CD8-positive, alpha-beta memory T cell (primary cell): ENCODE measurements at regions not wholly inside any gene's neighbourhood (a gene's known extent, or its start where the extent isn't known, plus 50 kb on each side); places are given as distances from the start of the nearest gene placed in this dataset.
"Not testable (repeated sequence)": the region's sequence is repeated elsewhere in the genome, so short reads cannot be mapped to it uniquely, and the experiment has no call there.

ENCODE experiments used
- CTCF ChIA-PET: fragments of 350-600 bp; sonication (Branson Sonifier 250); formaldehyde crosslinking; loops from one replicate; lab custom pipeline; 2021; ENCODE audit warnings: antibody characterized with exemption; lab: Charles Lee
- POLR2A ChIA-PET: fragments of 350-600 bp; sonication (Branson Sonifier 250); formaldehyde crosslinking; loops from one replicate; lab custom pipeline; 2021; ENCODE audit warnings: antibody characterized with exemption; lab: Charles Lee
- DNase-seq, 5 donors: peaks; one replicate each; pipeline versions ENCODE4 v3.0.0 to v3.0.0-alpha.2; 2020 to 2022; ENCODE audit warnings: mixed read lengths in 1 of 5
- H3K27ac ChIP-seq: one replicate; pipeline ENCODE4 v1.7.0; 2013; ENCODE audit warnings: low read depth, mild to moderate bottlenecking, low read length, moderate library complexity
- H3K27me3 ChIP-seq: 2 replicates; pipeline ENCODE4 v1.7.0; 2013; ENCODE audit warnings: low read length, mild to moderate bottlenecking; ENCODE audit not compliant: insufficient read depth, poor library complexity, severe bottlenecking
- H3K36me3 ChIP-seq: 2 replicates; pipeline ENCODE4 v1.7.0; 2013; ENCODE audit warnings: mild to moderate bottlenecking, low read length, moderate library complexity; ENCODE audit not compliant: insufficient read depth
- H3K4me1 ChIP-seq: 2 replicates; pipeline ENCODE4 v1.7.0; 2013; ENCODE audit warnings: mild to moderate bottlenecking, low read length, moderate library complexity; ENCODE audit not compliant: insufficient read depth
- H3K4me3 ChIP-seq: 2 replicates; pipeline ENCODE4 v1.7.0; 2013; ENCODE audit warnings: mild to moderate bottlenecking, low read length
- H3K9me3 ChIP-seq: 2 replicates; pipeline ENCODE4 v1.7.0; 2013; ENCODE audit warnings: mild to moderate bottlenecking, low read length
- H3K27ac Mint-ChIP-seq, 8 donors: one replicate each; pipeline ENCODE4 v1.8.0; 2020 to 2021; ENCODE audit warnings: mixed read lengths in 8 of 8, mild to moderate bottlenecking in 6 of 8, inconsistent platforms in 3 of 8, moderate library complexity in 3 of 8
- H3K27me3 Mint-ChIP-seq, 2 donors: one replicate each; pipeline ENCODE4 v1.8.0; 2020 to 2021; ENCODE audit warnings: mixed read lengths in 2 of 2, mild to moderate bottlenecking in 1 of 2, moderate library complexity in 1 of 2
- H3K36me3 Mint-ChIP-seq, 3 donors: one replicate each; pipeline ENCODE4 v1.8.0; 2020 to 2021; ENCODE audit warnings: mixed read lengths in 3 of 3, inconsistent platforms in 1 of 3, mild to moderate bottlenecking in 1 of 3
- H3K4me1 Mint-ChIP-seq, 3 donors: one replicate each; pipeline ENCODE4 v1.8.0; 2020 to 2021; ENCODE audit warnings: mixed read lengths in 3 of 3, inconsistent platforms in 1 of 3, mild to moderate bottlenecking in 1 of 3
- H3K4me3 Mint-ChIP-seq, 7 donors: one replicate each; pipeline ENCODE4 v1.8.0; 2020 to 2021; ENCODE audit warnings: mixed read lengths in 7 of 7, mild to moderate bottlenecking in 6 of 7, moderate library complexity in 4 of 7, inconsistent platforms in 2 of 7
- H3K9me3 Mint-ChIP-seq, 5 donors: one replicate each; pipeline ENCODE4 v1.8.0; 2020 to 2022; ENCODE audit warnings: mixed read lengths in 5 of 5, mild to moderate bottlenecking in 3 of 5, moderate library complexity in 2 of 5, inconsistent platforms in 1 of 5

DNA sequence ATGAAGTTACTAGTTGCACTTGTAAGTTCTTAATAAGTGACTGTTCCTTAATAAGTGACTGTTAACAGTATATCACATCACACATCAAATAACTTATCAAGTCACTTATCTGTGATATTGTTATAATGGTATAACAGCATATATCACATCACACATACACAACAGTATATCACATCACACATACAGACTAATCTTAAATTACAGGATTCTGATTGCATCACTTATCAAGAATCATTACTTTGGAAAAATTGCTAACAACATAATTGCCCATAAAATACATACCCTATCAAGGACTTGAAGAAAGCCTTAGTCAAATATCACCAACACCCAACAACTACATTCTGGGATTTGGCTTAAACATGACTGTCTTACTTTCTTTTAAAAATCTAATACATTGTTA lies 813.5 kb downstream of the LTN1 start:
- ChIA-PET CTCF (no interaction called here), POLR2A (no interaction called here)

DNA sequence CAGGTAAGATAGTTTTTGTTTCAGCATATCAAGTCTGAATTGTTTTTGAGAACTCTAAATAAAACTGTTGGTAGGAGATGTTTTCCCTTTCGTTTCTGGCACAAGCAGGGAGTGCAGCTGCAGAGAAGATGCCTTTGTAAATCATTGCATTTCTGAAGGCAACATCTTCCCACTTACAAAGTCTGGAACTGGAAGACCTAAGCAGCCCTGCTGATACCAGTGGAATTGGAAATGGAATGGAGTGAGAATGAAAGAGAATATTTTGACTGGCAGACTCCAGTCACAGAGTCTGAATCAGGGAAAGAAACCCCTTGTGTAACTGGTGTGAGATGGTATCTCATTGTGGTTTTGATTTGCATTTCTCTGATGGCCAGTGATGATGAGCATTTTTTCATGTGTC lies 815.6 kb downstream of the LTN1 start:
- H3K9me3 Mint-ChIP-seq = peaks cover 0 to 5% (median 0%) of the 10 kb centered on the region in 5 donors
- no peak for DNase-seq
- no peaks in the 10 kb centered on the region for H3K27me3 ChIP-seq
- H3K4me1 ChIP-seq = no peaks in the 10 kb centered on the region
- H3K27ac ChIP-seq = no peak overlapping the region
- H3K36me3 ChIP-seq = no peaks in the 10 kb centered on the region
- H3K4me3 Mint-ChIP-seq = no peak overlapping the region
- no peak overlapping the region for H3K27ac Mint-ChIP-seq
- H3K4me1 Mint-ChIP-seq = no peaks in the 10 kb centered on the region
- H3K9me3 ChIP-seq = no peaks in the 10 kb centered on the region
- CTCF ChIA-PET = no interaction called here
- no peaks in the 10 kb centered on the region for H3K36me3 Mint-ChIP-seq
- no peaks in the 10 kb centered on the region for H3K27me3 Mint-ChIP-seq
- H3K4me3 ChIP-seq = no peak overlapping the region
- POLR2A ChIA-PET = no interaction called here

More for the DNA sequence above, 813.5 kb downstream of the LTN1 start:
- Mint-ChIP-seq H3K36me3 (no peaks in the 10 kb centered on the region), H3K27ac (no peak overlapping the region), H3K27me3 (no peaks in the 10 kb centered on the region), H3K4me1 (no peaks in the 10 kb centered on the region), H3K4me3 (no peak overlapping the region), H3K9me3 (peaks cover 0 to 5% (median 2%) of the 10 kb centered on the region in 5 donors)
- DNase-seq = no peak
- no peaks in the 10 kb centered on the region for H3K27me3 ChIP-seq
- H3K9me3 ChIP-seq = no peaks in the 10 kb centered on the region
- no peaks in the 10 kb centered on the region for H3K36me3 ChIP-seq
- H3K27ac ChIP-seq = no peak overlapping the region
- no peak overlapping the region for H3K4me3 ChIP-seq
- H3K4me1 ChIP-seq = no peaks in the 10 kb centered on the region

DNA sequence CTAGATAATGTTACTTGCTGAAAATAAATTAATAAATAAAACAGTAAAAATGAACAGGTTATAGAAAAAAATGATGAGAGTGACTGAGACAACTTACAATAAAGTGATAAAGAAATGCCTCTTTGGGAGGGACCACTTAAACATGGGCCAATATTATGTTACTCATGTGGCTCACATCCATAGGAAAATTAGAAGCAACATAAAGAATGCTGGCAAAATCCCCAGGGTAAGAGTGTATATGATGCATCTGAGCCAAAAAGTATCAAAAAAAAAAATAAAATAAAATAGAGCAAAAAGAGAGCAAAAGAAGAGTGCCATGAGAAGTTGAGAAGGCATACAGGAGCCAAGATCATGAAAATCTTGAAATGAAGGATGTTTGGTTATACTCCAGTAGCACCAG lies 818.0 kb downstream of the LTN1 start:
- CTCF ChIA-PET = no interaction called here

DNA sequence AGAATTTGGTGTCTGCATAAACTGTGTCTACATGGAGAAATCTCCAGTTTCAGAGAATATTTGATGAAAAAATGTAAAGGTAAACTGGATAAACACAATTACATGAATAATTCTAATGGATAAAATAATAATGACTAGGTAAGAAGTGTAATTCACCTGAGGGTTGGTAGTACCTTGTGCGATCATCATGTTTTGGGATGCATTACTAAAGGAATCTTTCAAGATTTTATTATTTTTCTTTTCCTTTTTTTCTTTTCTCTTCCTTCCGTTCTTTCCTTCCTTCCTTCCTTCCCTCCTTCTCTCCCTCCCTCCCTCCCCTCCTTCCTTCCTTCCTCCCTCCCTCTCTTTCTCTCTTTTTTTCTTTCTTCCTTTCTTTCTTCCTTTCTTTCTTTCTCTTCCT lies 818.7 kb downstream of the LTN1 start:
- Mint-ChIP-seq H3K27me3 (no peaks in the 10 kb centered on the region), H3K9me3 (peaks cover 0 to 2% (median 0%) of the 10 kb centered on the region in 5 donors), H3K4me1 (no peaks in the 10 kb centered on the region), H3K27ac (no peak overlapping the region), H3K4me3 (no peak overlapping the region), H3K36me3 (no peaks in the 10 kb centered on the region)
- CTCF ChIA-PET = no interaction called here
- H3K4me1 ChIP-seq = no peaks in the 10 kb centered on the region
- POLR2A ChIA-PET = no interaction called here
- H3K9me3 ChIP-seq = no peaks in the 10 kb centered on the region
- no peak for DNase-seq
- H3K27ac ChIP-seq = no peak overlapping the region
- no peaks in the 10 kb centered on the region for H3K36me3 ChIP-seq
- no peak overlapping the region for H3K4me3 ChIP-seq
- H3K27me3 ChIP-seq = no peaks in the 10 kb centered on the region

More for the DNA sequence above, 818.0 kb downstream of the LTN1 start:
- Mint-ChIP-seq H3K4me3 (no peak overlapping the region), H3K36me3 (no peaks in the 10 kb centered on the region), H3K27me3 (no peaks in the 10 kb centered on the region), H3K27ac (no peak overlapping the region), H3K4me1 (no peaks in the 10 kb centered on the region), H3K9me3 (peaks cover 0 to 4% (median 0%) of the 10 kb centered on the region in 5 donors)
- H3K4me3 ChIP-seq = no peak overlapping the region
- no peaks in the 10 kb centered on the region for H3K9me3 ChIP-seq
- POLR2A ChIA-PET = no interaction called here
- no peaks in the 10 kb centered on the region for H3K27me3 ChIP-seq
- no peaks in the 10 kb centered on the region for H3K36me3 ChIP-seq
- no peaks in the 10 kb centered on the region for H3K4me1 ChIP-seq
- DNase-seq = no peak
- no peak overlapping the region for H3K27ac ChIP-seq

DNA sequence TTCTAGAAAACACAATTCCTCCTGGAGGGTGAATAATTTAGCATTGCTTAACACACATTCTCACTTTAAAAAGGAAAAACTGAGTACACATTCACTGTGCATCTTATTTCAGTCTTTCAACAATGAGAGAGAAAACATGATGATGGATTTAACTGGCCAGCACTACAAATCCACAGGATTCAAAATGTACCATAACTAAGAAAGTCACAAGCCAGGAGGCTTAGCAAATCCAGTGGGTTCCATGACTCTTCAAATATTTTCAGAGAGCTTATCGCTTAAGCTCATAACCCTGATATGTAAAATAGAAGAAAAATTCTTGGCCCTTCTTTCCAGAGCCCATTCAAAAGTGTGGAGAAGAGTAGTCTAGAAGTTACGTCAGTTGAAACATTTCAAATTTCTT lies 820.3 kb downstream of the LTN1 start:
- ChIA-PET CTCF (no interaction called here), POLR2A (no interaction called here)
- Histone ChIP-seq H3K27me3 (no peaks in the 10 kb centered on the region), H3K9me3 (no peaks in the 10 kb centered on the region), H3K4me3 (no peak overlapping the region), H3K27ac (no peak overlapping the region), H3K4me1 (no peaks in the 10 kb centered on the region), H3K36me3 (no peaks in the 10 kb centered on the region)
- no peaks in the 10 kb centered on the region for H3K4me1 Mint-ChIP-seq
- no peak overlapping the region for H3K27ac Mint-ChIP-seq
- H3K27me3 Mint-ChIP-seq = no peaks in the 10 kb centered on the region
- peaks cover 0 to 2% (median 0%) of the 10 kb centered on the region in 5 donors for H3K9me3 Mint-ChIP-seq
- DNase-seq = no peak
- H3K4me3 Mint-ChIP-seq = no peak overlapping the region
- H3K36me3 Mint-ChIP-seq = no peaks in the 10 kb centered on the region

DNA sequence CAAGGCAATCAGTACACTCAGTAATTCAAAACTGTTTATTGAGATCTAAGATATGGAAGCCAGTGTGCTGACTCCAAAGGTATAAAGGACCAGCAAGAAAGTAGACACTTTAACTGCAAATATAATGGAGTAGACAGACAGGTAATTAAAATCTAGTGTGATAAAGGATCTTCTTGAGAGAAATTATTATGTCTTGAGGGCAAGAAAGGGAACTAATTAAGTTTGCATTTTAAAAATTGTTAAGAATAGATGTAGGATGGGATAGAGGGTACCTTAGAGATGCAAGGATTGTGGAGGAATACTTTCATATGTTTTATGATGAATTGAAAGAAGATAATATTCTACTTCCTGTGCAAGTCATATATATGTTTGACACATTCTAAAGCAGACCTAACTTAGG lies 825.3 kb downstream of the LTN1 start:
- Histone ChIP-seq H3K9me3 (no peaks in the 10 kb centered on the region), H3K36me3 (no peaks in the 10 kb centered on the region), H3K27ac (no peak overlapping the region), H3K27me3 (no peaks in the 10 kb centered on the region), H3K4me1 (no peaks in the 10 kb centered on the region), H3K4me3 (no peak overlapping the region)
- Mint-ChIP-seq H3K4me1 (no peaks in the 10 kb centered on the region), H3K9me3 (peaks cover 0 to 4% (median 0%) of the 10 kb centered on the region in 5 donors), H3K4me3 (no peak overlapping the region), H3K27me3 (no peaks in the 10 kb centered on the region), H3K27ac (no peak overlapping the region), H3K36me3 (no peaks in the 10 kb centered on the region)
- DNase-seq = no peak
- POLR2A ChIA-PET = no interaction called here
- CTCF ChIA-PET = no interaction called here

DNA sequence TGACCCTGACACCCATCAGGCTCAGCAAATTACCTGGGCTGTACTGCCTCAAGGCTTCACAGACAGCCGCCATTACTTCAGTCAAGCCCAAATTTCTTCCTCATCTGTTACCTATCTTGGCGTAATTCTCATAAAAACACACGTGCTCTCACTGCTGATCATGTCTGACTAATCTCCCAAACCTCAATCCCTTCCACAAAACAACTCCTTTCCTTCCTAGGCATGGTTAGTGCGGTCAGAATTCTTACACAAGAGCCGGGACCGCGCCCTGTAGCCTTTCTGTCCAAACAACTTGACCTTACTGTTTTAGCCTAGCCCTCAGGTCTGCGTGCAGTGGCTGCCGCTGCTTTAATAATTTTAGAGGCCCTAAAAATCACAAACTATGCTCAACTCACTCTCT lies 828.2 kb downstream of the LTN1 start:
- H3K27ac Mint-ChIP-seq, H3K4me1 ChIP-seq, H3K27me3 Mint-ChIP-seq, CTCF ChIA-PET, POLR2A ChIA-PET, DNase-seq, H3K27ac ChIP-seq, H3K27me3 ChIP-seq, H3K9me3 ChIP-seq, H3K36me3 Mint-ChIP-seq, H3K4me3 ChIP-seq, H3K4me3 Mint-ChIP-seq, H3K36me3 ChIP-seq, H3K9me3 Mint-ChIP-seq, H3K4me1 Mint-ChIP-seq: not testable (repeated sequence)

DNA sequence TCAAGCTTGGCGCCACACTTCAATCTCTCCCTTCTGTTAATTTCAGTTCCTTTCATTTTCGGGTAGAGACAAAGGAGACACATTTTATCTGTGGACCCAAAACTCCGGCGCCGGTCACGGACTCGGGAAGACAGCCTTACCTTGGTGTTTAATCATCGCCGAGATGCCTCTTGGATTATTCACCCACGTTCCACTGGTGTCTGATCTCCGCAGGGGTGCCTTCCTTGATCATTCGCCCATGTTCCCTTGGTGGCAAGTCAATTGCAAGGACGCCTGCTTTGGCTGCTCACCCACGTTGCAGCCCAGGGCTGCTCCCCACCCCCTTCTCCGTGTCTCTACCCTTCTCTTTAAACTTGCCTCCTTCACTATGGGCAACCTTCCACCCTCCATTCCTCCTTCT lies 830.6 kb downstream of the LTN1 start:
- H3K36me3 ChIP-seq, H3K27me3 Mint-ChIP-seq, H3K27me3 ChIP-seq, CTCF ChIA-PET, H3K36me3 Mint-ChIP-seq, H3K4me3 ChIP-seq, H3K4me1 ChIP-seq, H3K27ac Mint-ChIP-seq, DNase-seq, H3K9me3 ChIP-seq, H3K4me3 Mint-ChIP-seq, POLR2A ChIA-PET, H3K27ac ChIP-seq, H3K9me3 Mint-ChIP-seq, H3K4me1 Mint-ChIP-seq: not testable (repeated sequence)

DNA sequence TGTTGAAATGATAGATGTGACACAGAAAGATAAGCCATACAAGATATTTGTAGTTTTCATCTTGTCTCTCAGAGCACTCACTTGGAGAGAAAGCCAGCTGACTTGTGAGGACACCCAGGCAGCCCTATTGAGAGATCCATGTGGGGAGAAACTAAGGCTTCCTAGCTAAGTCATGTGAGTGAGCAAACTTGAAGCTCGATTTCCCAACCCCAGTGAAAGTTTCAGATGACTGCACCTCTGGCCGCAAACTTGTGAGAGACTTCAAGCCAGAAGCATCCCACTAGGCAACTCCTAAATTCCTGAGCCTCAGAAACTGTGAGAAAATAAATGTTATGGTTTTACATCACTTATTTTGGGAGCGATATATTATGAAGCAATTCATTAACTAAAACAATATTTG lies 832.3 kb downstream of the LTN1 start:
- Mint-ChIP-seq H3K4me1 (no peaks in the 10 kb centered on the region), H3K36me3 (no peaks in the 10 kb centered on the region), H3K27me3 (peaks cover 0 to 2% of the 10 kb centered on the region in 2 donors), H3K27ac (no peak overlapping the region), H3K9me3 (peaks cover 0 to 4% (median 2%) of the 10 kb centered on the region in 5 donors), H3K4me3 (no peak overlapping the region)
- no peak for DNase-seq
- ChIA-PET POLR2A (no interaction called here), CTCF (no interaction called here)
- Histone ChIP-seq H3K9me3 (no peaks in the 10 kb centered on the region), H3K27ac (no peak overlapping the region), H3K36me3 (no peaks in the 10 kb centered on the region), H3K27me3 (no peaks in the 10 kb centered on the region), H3K4me3 (no peak overlapping the region), H3K4me1 (no peaks in the 10 kb centered on the region)
